ENCODE measurements at regions not wholly inside any gene's neighbourhood (a gene's known extent, or its start where the extent isn't known, plus 50 kb on each side); places are given as distances from the start of the nearest gene placed in this dataset.

GRCh38 chr9:88923653-88924288 lies 67.5 kb upstream of the S1PR3 start:
- DNase-seq (ENCODE audit: extremely low read depth, low read depth): no peak
- H3K4me3 ChIP-seq (replicated peaks; ENCODE audit: low read depth, low read length): no peak overlapping the region
- no peak for TF ChIP-seq CTCF (IDR thresholded peaks at IDR 0.05; ENCODE audit: low read depth, low read length, missing control alignments)

- no peak overlapping the region for H3K4me3 ChIP-seq (replicated peaks; ENCODE audit: low read depth, low read length)
- no peak for DNase-seq (ENCODE audit: extremely low read depth, low read depth)
- no peak for TF ChIP-seq CTCF (IDR thresholded peaks at IDR 0.05; ENCODE audit: low read depth, low read length, missing control alignments)
Observed at GRCh38 chr9:88925481-88925880, 65.8 kb upstream of the S1PR3 start.

- no peak overlapping the region for H3K4me3 ChIP-seq (replicated peaks; ENCODE audit: low read depth, low read length)
- no peak for TF ChIP-seq CTCF (IDR thresholded peaks at IDR 0.05; ENCODE audit: low read depth, low read length, missing control alignments)
- DNase-seq (ENCODE audit: extremely low read depth, low read depth): no peak
Observed at GRCh38 chr9:88926781-88927505, 64.3 kb upstream of the S1PR3 start.

GRCh38 chr9:88927510-88927909 lies 63.8 kb upstream of the S1PR3 start:
- DNase-seq (ENCODE audit: extremely low read depth, low read depth): no peak
- H3K4me3 ChIP-seq (replicated peaks; ENCODE audit: low read depth, low read length): no peak overlapping the region

GRCh38 chr9:88930716-88931115 lies 60.6 kb upstream of the S1PR3 start:
- DNase-seq (ENCODE audit: extremely low read depth, low read depth): no peak
- no peak for TF ChIP-seq CTCF (IDR thresholded peaks at IDR 0.05; ENCODE audit: low read depth, low read length, missing control alignments)

More at GRCh38 chr9:88927510-88927909, 63.8 kb upstream of the S1PR3 start:
- no peak for TF ChIP-seq CTCF (IDR thresholded peaks at IDR 0.05; ENCODE audit: low read depth, low read length, missing control alignments)

GRCh38 chr9:88932766-88933165 lies 58.5 kb upstream of the S1PR3 start:
- H3K4me3 ChIP-seq (replicated peaks; ENCODE audit: low read depth, low read length): no peak overlapping the region
- no peak for DNase-seq (ENCODE audit: extremely low read depth, low read depth)
- TF ChIP-seq CTCF (IDR thresholded peaks at IDR 0.05; ENCODE audit: low read depth, low read length, missing control alignments): no peak

More at GRCh38 chr9:88930716-88931115, 60.6 kb upstream of the S1PR3 start:
- H3K4me3 ChIP-seq (replicated peaks; ENCODE audit: low read depth, low read length): no peak overlapping the region

All from HFF-Myc (cell line).